BJ (cell line): ENCODE measurements at regions not wholly inside any gene's neighbourhood (a gene's known extent, or its start where the extent isn't known, plus 50 kb on each side); places are given as distances from the start of the nearest gene placed in this dataset.

ENCODE experiments used
- CTCF ChIA-PET: fragments of 350-600 bp; formaldehyde crosslinking; extraction: SDS; loops from one replicate; lab custom pipeline; 2021; ENCODE audit warnings: antibody characterized with exemption, inconsistent platforms; lab: Yijun Ruan, JAX
- POLR2A ChIA-PET: fragments of 300-600 bp; sonication (Branson Sonifier 250); formaldehyde crosslinking; extraction: SDS; loops from one replicate; lab custom pipeline; 2021; ENCODE audit warnings: antibody characterized with exemption; lab: Charles Lee
- DNase-seq: peaks from one replicate; pipeline ENCODE4 v3.0.0-alpha.2; 2011; ENCODE audit warnings: low read depth
- H3K27me3 ChIP-seq: 2 replicates; pipeline ENCODE4 v1.6.0; 2011; ENCODE audit warnings: low read length; ENCODE audit not compliant: control insufficient read depth, insufficient read depth
- H3K36me3 ChIP-seq: 2 replicates; pipeline ENCODE4 v1.5.1; 2011; ENCODE audit warnings: low read length; ENCODE audit not compliant: control insufficient read depth, insufficient read depth
- H3K4me3 ChIP-seq: 2 replicates; pipeline ENCODE4 v1.5.1; 2011; ENCODE audit warnings: low read depth, mild to moderate bottlenecking, control low read depth, low read length
- CTCF ChIP-seq: IDR thresholded peaks from 2 replicates; pipeline ENCODE4 v1.5.1; 2011; ENCODE audit warnings: low read depth, mild to moderate bottlenecking, control low read depth, inconsistent platforms, low read length, moderate library complexity; ENCODE audit not compliant: insufficient read depth

- peaks cover 45% of the 10 kb centered on the region for H3K27me3 ChIP-seq
- H3K4me3 ChIP-seq, result no peak overlapping the region
- no peak for DNase-seq
- H3K36me3 ChIP-seq, result no peaks in the 10 kb centered on the region
- ChIA-PET POLR2A (no interaction called here), CTCF (interaction anchor here (1.6 to 8.7 kb wide), 3 partner anchors 14 to 170 kb away, joined by 3 to 140 read pairs (median 8); no protein-coding TSS in a partner anchor)
- TF ChIP-seq CTCF, result no peak
Observed at GRCh38 chr16:85990861-85991301, 91.9 kb downstream of the IRF8 start.

GRCh38 chr16:85991425-85991824, 92.5 kb downstream of the IRF8 start:
- Histone ChIP-seq H3K4me3 (no peak overlapping the region), H3K36me3 (no peaks in the 10 kb centered on the region), H3K27me3 (peaks cover 48% of the 10 kb centered on the region)
- no peak for DNase-seq
- POLR2A ChIA-PET, result no interaction called here
- no peak for TF ChIP-seq CTCF
- CTCF ChIA-PET, result interaction anchor here (0.7 to 8.7 kb wide), 4 partner anchors 9 to 171 kb away, joined by 3 to 140 read pairs (median 6); no protein-coding TSS in a partner anchor

GRCh38 chr16:85991856-85992255, 92.9 kb downstream of the IRF8 start:
- Histone ChIP-seq H3K36me3 (no peaks in the 10 kb centered on the region), H3K27me3 (peaks cover 46% of the 10 kb centered on the region), H3K4me3 (no peak overlapping the region)
- CTCF ChIA-PET, result interaction anchor here (0.7 to 8.7 kb wide), 3 partner anchors 9 to 171 kb away, joined by 3 to 140 read pairs (median 4); no protein-coding TSS in a partner anchor
- DNase-seq, result no peak
- no peak for TF ChIP-seq CTCF
- POLR2A ChIA-PET, result no interaction called here

GRCh38 chr16:85992359-85992758, 93.4 kb downstream of the IRF8 start:
- ChIA-PET CTCF (interaction anchor here (1.6 to 8.7 kb wide), 2 partner anchors 15 to 172 kb away, joined by 3 to 140 read pairs; no protein-coding TSS in a partner anchor), POLR2A (no interaction called here)
- Histone ChIP-seq H3K36me3 (no peaks in the 10 kb centered on the region), H3K4me3 (no peak overlapping the region), H3K27me3 (peaks cover 48% of the 10 kb centered on the region)
- no peak for TF ChIP-seq CTCF
- no peak for DNase-seq

GRCh38 chr16:85992779-85993178, 93.8 kb downstream of the IRF8 start:
- POLR2A ChIA-PET, result no interaction called here
- CTCF ChIA-PET, result interaction anchor here (0.7 to 8.7 kb wide), 3 partner anchors 14 to 172 kb away, joined by 3 to 140 read pairs (median 6); no protein-coding TSS in a partner anchor
- peaks cover 50% of the 10 kb centered on the region for H3K27me3 ChIP-seq
- no peaks in the 10 kb centered on the region for H3K36me3 ChIP-seq
- TF ChIP-seq CTCF, result no peak
- no peak for DNase-seq
- H3K4me3 ChIP-seq, result no peak overlapping the region
